ENCODE measurements at regions not wholly inside any gene's neighbourhood (a gene's known extent, or its start where the extent isn't known, plus 50 kb on each side); places are given as distances from the start of the nearest gene placed in this dataset.

DNA sequence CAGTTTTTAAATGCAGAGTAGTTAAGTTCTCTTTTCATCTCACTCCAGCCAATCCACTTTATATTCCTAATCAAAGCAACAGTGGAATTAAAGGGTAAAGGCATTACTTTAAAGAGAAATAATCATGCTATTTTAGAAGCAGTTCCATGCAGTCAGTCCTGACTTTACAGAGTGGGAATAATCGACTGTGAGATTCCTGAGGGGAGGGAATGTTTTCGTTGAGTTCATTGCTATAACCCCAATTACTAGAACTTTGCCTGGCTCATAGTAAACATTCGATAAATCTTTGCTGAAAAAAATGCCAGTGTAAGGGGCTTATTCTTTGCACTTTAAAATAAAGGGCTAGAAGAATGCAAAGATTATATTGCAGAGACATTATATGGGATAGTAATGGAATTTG lies 127.2 kb upstream of the ASTN2 start:
- ChIA-PET POLR2A (no interaction called here), CTCF (no interaction called here)
- no peaks in the 10 kb centered on the region for H3K4me1 ChIP-seq
- no peak for TF ChIP-seq RAD21 (conservative IDR thresholded peaks at IDR 0.05 in 1 of 2, IDR thresholded peaks at IDR 0.05 in 1 of 2)
- no peak for TF ChIP-seq FOSL2 (IDR thresholded peaks at IDR 0.05)
- TF ChIP-seq FOSL2 (CRISPR knock-in tag; IDR thresholded peaks at IDR 0.05), result no peak
- TF ChIP-seq POLR2AphosphoS2 (conservative IDR thresholded peaks at IDR 0.05; ENCODE audit: low read length), result no peak
- no peak overlapping the region for H3K4me2 ChIP-seq
- DNase-seq (ENCODE audit: low read depth in 1 of 2, low spot score in 1 of 2) (no peak), FAIRE-seq (no peak), ATAC-seq (no peak)
- no peaks in the 10 kb centered on the region for H3K9me3 ChIP-seq
- no peak overlapping the region for H3K27ac ChIP-seq
- WGBS (ENCODE audit: missing lambda C conversion rate), result 3% methylated on average over 3 of the region's 3 CpGs
- H3K4me3 ChIP-seq, result no peak overlapping the region

DNA sequence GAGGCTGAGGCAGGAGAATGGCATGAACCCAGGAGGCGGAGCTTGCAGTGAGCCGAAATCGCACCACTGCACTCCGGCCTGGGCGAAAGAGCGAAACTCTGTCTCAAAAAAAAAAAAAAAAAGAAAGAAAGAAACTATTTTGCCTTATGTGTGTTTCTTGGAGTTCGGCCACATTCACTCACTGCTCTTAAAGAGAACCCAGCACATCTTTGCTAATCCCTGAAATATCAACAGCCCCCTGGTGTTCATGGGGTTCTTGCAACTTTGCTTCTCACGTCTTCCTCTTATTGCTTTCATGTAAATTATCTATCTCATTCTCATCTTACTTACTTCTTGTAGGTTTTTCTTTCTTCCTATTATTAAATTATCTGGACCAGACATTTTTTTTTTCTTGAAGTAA lies 126.3 kb upstream of the ASTN2 start:
- 54% methylated on average over 8 of the region's 8 CpGs for WGBS (ENCODE audit: missing lambda C conversion rate)
- ChIA-PET POLR2A (no interaction called here), CTCF (no interaction called here)
- no peaks in the 10 kb centered on the region for H3K4me1 ChIP-seq
- no peak for DNase-seq (ENCODE audit: low read depth in 1 of 2, low spot score in 1 of 2)
- H3K9me3 ChIP-seq, result no peaks in the 10 kb centered on the region
- TF ChIP-seq RAD21 (conservative IDR thresholded peaks at IDR 0.05 in 1 of 2, IDR thresholded peaks at IDR 0.05 in 1 of 2), result no peak
- no peak for TF ChIP-seq FOXS1 (CRISPR knock-in tag; IDR thresholded peaks at IDR 0.05)
- no peak for TF ChIP-seq ELK1 (IDR thresholded peaks at IDR 0.05; ENCODE audit: low read depth, low read length)
- no peak for TF ChIP-seq MAZ (IDR thresholded peaks at IDR 0.05; ENCODE audit: borderline replicate concordance, low read depth, low read length)
- TF ChIP-seq ZFP36 (IDR thresholded peaks at IDR 0.05; ENCODE audit: borderline replicate concordance, partially characterized antibody), result no peak
- no peak for TF ChIP-seq NR3C1 (IDR thresholded peaks at IDR 0.05)
- no peak for TF ChIP-seq MAFK (IDR thresholded peaks at IDR 0.05; ENCODE audit: partially characterized antibody)
- TF ChIP-seq POLR2AphosphoS2 (conservative IDR thresholded peaks at IDR 0.05; ENCODE audit: low read length), result no peak
- TF ChIP-seq, protein P1, sequence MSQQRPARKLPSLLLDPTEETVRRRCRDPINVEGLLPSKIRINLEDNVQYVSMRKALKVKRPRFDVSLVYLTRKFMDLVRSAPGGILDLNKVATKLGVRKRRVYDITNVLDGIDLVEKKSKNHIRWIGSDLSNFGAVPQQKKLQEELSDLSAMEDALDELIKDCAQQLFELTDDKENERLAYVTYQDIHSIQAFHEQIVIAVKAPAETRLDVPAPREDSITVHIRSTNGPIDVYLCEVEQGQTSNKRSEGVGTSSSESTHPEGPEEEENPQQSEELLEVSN (IDR thresholded peaks at IDR 0.05; ENCODE audit: borderline replicate concordance, low read depth), result no peak
- no peak for TF ChIP-seq ZSCAN20 (CRISPR knock-in tag; IDR thresholded peaks at IDR 0.05)
- no peak for TF ChIP-seq MYC (IDR thresholded peaks at IDR 0.05; ENCODE audit: borderline replicate concordance, low read length)
- no peak for TF ChIP-seq FOSB (CRISPR knock-in tag; IDR thresholded peaks at IDR 0.05)
- no peak overlapping the region for H3K27ac ChIP-seq
- FAIRE-seq, result no peak
- ATAC-seq, result no peak
- no peak overlapping the region for H3K4me3 ChIP-seq
- H3K4me2 ChIP-seq, result no peak overlapping the region

GRCh38 chr9:117535973-117536372 lies 121.1 kb upstream of the ASTN2 start:
- Histone ChIP-seq H3K27ac (no peak overlapping the region), H3K4me3 (no peak overlapping the region), H3K9me3 (no peaks in the 10 kb centered on the region), H3K4me2 (no peak overlapping the region), H3K4me1 (no peaks in the 10 kb centered on the region)
- ATAC-seq (no peak), FAIRE-seq (no peak), DNase-seq (ENCODE audit: low read depth in 1 of 2, low spot score in 1 of 2) (no peak)
- no peak for TF ChIP-seq TFCP2L1 (CRISPR knock-in tag; IDR thresholded peaks at IDR 0.05)
- no peak for TF ChIP-seq CBX2 (IDR thresholded peaks at IDR 0.05; ENCODE audit: borderline replicate concordance, low read depth)
- TF ChIP-seq BHLHE40 (IDR thresholded peaks at IDR 0.05; ENCODE audit: low read depth, low read length), result no peak
- TF ChIP-seq EP300 (IDR thresholded peaks at IDR 0.05), result no peak
- TF ChIP-seq ZFP36 (IDR thresholded peaks at IDR 0.05; ENCODE audit: borderline replicate concordance, partially characterized antibody), result no peak
- no peak for TF ChIP-seq HOXB13 (CRISPR knock-in tag; IDR thresholded peaks at IDR 0.05; ENCODE audit: low read depth)
- TF ChIP-seq USF2 (IDR thresholded peaks at IDR 0.05), result no peak
- TF ChIP-seq SMC3 (IDR thresholded peaks at IDR 0.05), result no peak
- TF ChIP-seq CHD4 (IDR thresholded peaks at IDR 0.05; ENCODE audit: borderline replicate concordance), result no peak
- TF ChIP-seq HDAC2 (IDR thresholded peaks at IDR 0.05), result no peak
- no peak for TF ChIP-seq EHMT2 (IDR thresholded peaks at IDR 0.05; ENCODE audit: low read depth)
- no peak for TF ChIP-seq KDM5A (IDR thresholded peaks at IDR 0.05)
- no peak for TF ChIP-seq JUNB (IDR thresholded peaks at IDR 0.05)
- ChIA-PET CTCF (no interaction called here), POLR2A (no interaction called here)
